ENCODE measurements at regions not wholly inside any gene's neighbourhood (a gene's known extent, or its start where the extent isn't known, plus 50 kb on each side); places are given as distances from the start of the nearest gene placed in this dataset.

DNA sequence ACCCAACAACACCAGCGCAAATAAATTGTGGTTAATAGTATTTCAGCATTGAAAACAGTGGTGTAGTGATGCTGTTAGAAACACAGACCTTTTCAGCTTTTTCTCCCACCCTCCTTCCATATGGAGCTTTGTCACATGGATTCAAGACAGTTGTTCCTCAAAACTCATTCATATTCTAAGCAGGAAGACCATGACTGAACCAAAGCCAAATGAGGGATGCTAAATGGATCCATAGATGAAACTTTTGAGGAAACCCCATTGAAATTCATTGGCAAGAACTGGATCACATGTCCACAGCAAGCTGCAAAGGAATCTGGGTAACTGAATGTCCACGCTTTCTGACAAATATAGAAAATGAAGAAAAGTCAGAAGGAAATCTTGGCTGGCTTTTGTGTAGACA, 615.1 kb upstream of the NETO1 start:
- TF ChIP-seq, protein P1, sequence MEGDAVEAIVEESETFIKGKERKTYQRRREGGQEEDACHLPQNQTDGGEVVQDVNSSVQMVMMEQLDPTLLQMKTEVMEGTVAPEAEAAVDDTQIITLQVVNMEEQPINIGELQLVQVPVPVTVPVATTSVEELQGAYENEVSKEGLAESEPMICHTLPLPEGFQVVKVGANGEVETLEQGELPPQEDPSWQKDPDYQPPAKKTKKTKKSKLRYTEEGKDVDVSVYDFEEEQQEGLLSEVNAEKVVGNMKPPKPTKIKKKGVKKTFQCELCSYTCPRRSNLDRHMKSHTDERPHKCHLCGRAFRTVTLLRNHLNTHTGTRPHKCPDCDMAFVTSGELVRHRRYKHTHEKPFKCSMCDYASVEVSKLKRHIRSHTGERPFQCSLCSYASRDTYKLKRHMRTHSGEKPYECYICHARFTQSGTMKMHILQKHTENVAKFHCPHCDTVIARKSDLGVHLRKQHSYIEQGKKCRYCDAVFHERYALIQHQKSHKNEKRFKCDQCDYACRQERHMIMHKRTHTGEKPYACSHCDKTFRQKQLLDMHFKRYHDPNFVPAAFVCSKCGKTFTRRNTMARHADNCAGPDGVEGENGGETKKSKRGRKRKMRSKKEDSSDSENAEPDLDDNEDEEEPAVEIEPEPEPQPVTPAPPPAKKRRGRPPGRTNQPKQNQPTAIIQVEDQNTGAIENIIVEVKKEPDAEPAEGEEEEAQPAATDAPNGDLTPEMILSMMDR (conservative IDR thresholded peaks at IDR 0.05 in 1 of 2, IDR thresholded peaks at IDR 0.05 in 1 of 2; ENCODE audit: low read depth in 1 of 2, low read length in 2 of 2): no peak
- TF ChIP-seq EZH2 (IDR thresholded peaks at IDR 0.05; ENCODE audit: low read length, missing control alignments): no peak

Measured in fibroblast of lung (primary cell).